ENCODE measurements at regions not wholly inside any gene's neighbourhood (a gene's known extent, or its start where the extent isn't known, plus 50 kb on each side); places are given as distances from the start of the nearest gene placed in this dataset.

DNA sequence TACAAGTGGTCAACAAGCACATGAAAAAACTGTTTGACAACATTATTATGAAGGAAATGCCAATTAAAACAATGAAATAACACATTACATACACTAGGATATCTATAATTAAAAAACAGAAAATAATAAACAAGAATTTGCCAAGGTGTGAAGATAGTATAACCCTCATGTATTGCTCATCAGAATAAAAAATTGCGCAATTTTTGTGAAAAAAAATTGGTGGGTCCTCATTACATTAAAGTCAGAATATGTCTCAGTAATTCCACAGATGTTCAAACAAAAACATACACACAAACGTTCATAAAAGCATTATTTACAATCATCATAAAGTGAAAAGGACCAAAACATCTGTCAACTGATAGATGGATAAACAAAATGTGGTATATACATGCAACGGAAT, 63.0 kb upstream of the AR start:
- no peak for DNase-seq
